ENCODE measurements at regions not wholly inside any gene's neighbourhood (a gene's known extent, or its start where the extent isn't known, plus 50 kb on each side); places are given as distances from the start of the nearest gene placed in this dataset.

DNA sequence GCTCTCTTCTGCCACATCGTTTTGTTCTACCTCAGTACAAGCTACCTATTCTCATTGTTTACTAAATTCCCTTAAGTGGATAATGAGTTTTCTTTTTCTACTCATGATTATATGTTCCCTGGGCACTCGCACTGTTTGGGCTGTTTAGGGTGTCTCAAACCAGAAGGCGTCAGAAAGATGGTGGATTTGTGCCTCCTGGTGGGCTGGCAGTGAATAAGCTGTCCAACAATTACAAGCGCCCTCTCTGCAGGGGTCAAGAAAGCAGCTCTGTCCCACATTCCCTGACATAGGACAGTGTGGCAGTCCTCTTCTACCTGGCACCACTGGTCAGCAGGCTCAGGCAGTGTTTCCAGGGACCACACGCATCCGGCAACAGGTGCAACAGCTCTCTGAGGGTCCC lies 173.4 kb upstream of the PPP2R3A start:
- H3K27ac ChIP-seq = no peak overlapping the region
- ATAC-seq (no peak), DNase-seq (no peak)
- H3K4me3 ChIP-seq = no peak overlapping the region
- intact Hi-C loops (cut with DNase I) = no loop called here
- H3K9me3 ChIP-seq = no peaks in the 10 kb centered on the region
- no peaks in the 10 kb centered on the region for H3K27me3 ChIP-seq
- TF ChIP-seq, protein P1, sequence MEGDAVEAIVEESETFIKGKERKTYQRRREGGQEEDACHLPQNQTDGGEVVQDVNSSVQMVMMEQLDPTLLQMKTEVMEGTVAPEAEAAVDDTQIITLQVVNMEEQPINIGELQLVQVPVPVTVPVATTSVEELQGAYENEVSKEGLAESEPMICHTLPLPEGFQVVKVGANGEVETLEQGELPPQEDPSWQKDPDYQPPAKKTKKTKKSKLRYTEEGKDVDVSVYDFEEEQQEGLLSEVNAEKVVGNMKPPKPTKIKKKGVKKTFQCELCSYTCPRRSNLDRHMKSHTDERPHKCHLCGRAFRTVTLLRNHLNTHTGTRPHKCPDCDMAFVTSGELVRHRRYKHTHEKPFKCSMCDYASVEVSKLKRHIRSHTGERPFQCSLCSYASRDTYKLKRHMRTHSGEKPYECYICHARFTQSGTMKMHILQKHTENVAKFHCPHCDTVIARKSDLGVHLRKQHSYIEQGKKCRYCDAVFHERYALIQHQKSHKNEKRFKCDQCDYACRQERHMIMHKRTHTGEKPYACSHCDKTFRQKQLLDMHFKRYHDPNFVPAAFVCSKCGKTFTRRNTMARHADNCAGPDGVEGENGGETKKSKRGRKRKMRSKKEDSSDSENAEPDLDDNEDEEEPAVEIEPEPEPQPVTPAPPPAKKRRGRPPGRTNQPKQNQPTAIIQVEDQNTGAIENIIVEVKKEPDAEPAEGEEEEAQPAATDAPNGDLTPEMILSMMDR (IDR thresholded peaks at IDR 0.05) = no peak
- no peaks in the 10 kb centered on the region for H3K4me1 ChIP-seq
- H3K36me3 ChIP-seq = no peaks in the 10 kb centered on the region

DNA sequence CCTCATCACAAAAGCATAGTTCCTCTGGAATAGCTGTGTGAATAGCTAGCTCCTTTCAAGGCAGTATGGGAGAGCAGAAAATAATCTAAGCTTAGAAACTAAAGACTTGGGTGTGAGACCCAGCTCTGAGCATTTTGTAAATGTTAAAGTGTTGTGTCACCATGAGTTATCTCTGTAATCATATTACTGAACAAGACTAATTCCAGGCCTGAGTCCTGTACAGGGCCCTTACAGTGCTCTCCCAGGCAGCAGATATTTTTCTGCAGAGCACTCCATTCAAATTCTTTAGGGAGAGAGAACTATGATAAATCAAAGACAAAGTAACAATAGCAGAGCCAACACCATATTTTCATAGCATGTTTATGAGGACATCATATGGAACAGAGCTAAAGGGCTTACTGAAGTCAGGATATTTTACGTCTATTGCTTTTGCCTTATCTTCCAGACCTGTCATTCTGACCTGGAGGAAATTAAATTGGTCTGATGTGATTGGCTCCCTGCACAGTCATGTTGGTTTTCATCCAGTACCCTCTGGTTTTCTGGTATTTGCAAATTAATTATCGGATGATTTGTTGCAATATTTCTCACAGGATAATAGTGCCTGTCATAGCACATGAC lies 172.6 kb upstream of the PPP2R3A start:
- no peaks in the 10 kb centered on the region for H3K36me3 ChIP-seq
- ATAC-seq (no peak), DNase-seq (no peak)
- no peaks in the 10 kb centered on the region for H3K9me3 ChIP-seq
- H3K4me1 ChIP-seq = no peaks in the 10 kb centered on the region
- no peaks in the 10 kb centered on the region for H3K27me3 ChIP-seq
- TF ChIP-seq, protein P1 (IDR thresholded peaks at IDR 0.05) = no peak
- intact Hi-C loops (cut with DNase I) = no loop called here
- H3K27ac ChIP-seq = no peak overlapping the region
- no peak overlapping the region for H3K4me3 ChIP-seq

DNA sequence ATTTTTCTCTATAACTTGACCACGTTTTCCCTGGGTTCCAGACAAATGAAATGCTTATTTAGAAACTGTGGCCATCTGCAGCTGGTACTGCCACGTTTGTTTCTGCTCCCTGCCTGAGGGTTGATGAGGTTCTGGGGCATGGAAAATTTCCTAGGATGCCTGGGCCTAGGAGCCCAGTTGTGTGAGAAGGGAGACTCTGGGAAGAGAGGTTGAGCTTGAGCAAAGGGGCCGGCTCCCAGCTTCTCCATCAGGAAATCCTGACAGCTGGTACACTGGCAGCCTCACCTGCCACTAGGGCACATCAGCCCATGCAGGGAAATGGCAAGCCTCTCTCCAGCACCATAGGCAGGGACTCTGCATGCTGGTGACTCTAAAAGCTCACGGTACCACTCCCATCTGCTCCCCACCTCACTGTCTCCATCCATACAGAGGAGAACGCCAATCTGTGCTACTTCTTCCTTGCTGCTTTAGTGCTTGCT lies 165.4 kb upstream of the PPP2R3A start:
- intact Hi-C loops (cut with DNase I) = no loop called here
- no peaks in the 10 kb centered on the region for H3K4me1 ChIP-seq
- DNase-seq (no peak), ATAC-seq (no peak)
- no peak overlapping the region for H3K27ac ChIP-seq
- no peaks in the 10 kb centered on the region for H3K27me3 ChIP-seq
- H3K9me3 ChIP-seq = no peaks in the 10 kb centered on the region
- H3K36me3 ChIP-seq = no peaks in the 10 kb centered on the region
- TF ChIP-seq, protein P1 (IDR thresholded peaks at IDR 0.05) = no peak
- no peak overlapping the region for H3K4me3 ChIP-seq

DNA sequence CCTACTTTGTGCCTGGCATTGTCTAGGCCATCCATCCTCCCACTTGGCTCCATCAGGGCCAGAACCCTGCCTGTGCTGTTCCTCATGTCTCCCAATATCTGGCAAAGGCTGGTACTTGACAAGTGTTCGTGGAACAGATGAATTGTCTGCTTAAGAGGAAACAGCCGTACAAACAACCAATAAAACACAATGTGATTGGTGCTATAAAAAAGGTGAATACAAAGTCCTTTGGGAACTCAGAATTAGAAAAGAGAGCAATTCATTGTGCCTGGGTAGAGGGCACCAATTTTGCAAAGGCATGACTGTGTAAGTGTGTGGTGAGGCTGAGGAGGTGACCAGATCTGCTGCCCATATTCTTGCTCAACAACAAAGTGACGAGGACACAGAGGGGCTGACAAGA lies 164.5 kb upstream of the PPP2R3A start:
- Histone ChIP-seq H3K27ac (no peak overlapping the region), H3K9me3 (no peaks in the 10 kb centered on the region), H3K4me1 (no peaks in the 10 kb centered on the region), H3K4me3 (no peak overlapping the region), H3K27me3 (no peaks in the 10 kb centered on the region), H3K36me3 (no peaks in the 10 kb centered on the region)
- ATAC-seq (no peak), DNase-seq (no peak)
- TF ChIP-seq, protein P1 (IDR thresholded peaks at IDR 0.05) = no peak
- intact Hi-C loops (cut with DNase I) = no loop called here

DNA sequence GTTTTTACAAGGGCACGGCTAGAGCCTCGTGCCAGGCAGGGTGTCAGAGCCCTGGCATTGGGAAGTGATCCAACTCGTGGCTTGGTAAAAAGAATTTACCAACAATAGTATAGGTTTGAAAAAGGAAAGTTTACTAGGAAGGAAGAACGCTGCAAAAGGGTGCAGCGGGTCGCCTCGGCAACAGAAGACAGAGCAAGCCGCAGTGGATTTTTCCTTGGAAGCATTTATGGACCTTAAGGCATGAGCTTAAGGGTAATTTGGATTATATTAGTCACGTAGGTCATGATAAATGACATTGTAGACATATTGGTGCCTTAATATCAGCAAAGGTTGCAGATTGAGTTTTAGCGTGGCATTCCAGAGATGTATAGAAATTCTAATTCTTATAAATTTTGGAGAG lies 163.4 kb upstream of the PPP2R3A start:
- TF ChIP-seq, protein P1 (IDR thresholded peaks at IDR 0.05) = no peak
- ATAC-seq = no peak
- Histone ChIP-seq H3K4me1 (no peaks in the 10 kb centered on the region), H3K4me3 (no peak overlapping the region), H3K27ac (no peak overlapping the region), H3K27me3 (no peaks in the 10 kb centered on the region), H3K9me3 (no peaks in the 10 kb centered on the region), H3K36me3 (no peaks in the 10 kb centered on the region)
- no peak for DNase-seq
- intact Hi-C loops (cut with DNase I) = no loop called here
